ENCODE measurements at regions not wholly inside any gene's neighbourhood (a gene's known extent, or its start where the extent isn't known, plus 50 kb on each side); places are given as distances from the start of the nearest gene placed in this dataset.

DNA sequence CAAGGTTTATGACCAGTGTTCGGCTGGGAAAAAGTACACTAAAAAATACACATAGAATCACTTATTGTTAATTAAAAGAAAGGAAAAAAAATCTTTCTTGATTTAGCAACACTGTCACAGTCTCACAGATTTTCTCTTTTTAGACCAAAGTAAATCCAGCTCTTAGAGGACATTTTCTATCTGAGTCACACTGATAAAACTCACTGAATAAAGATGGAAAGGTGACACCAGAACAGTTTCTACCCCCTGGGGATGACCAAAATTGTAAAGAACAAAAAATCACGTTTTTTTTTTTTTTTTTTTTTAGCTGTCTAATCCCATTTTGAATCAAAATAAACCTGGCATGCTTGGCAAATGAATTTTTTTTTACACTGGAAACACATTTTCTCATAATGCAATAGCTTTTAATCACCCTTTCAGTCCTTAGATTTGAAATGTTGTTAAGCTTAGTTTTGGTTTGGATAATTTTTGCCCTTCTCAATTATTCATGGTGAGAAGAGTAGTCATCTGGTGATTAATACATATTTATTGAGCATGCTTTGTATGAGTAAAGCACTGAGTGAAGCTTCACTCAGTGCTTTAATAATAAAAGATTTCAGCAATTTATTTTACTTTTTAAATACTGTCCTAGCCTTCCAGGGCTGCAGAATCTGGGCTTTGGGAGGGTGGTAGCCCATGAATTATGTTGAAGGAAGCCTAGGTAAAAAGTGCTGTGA lies 886.3 kb downstream of the SLC4A3 start:
- Histone ChIP-seq H3K27me3 (ENCODE audit: insufficient read depth, low read length) (no peaks in the 10 kb centered on the region), H3K4me1 (ENCODE audit: insufficient read depth, low read length) (peaks cover 31% of the 10 kb centered on the region), H4K20me1 (ENCODE audit: insufficient read depth, low read length) (no peaks in the 10 kb centered on the region), H3K79me2 (ENCODE audit: insufficient read depth, low read length) (no peaks in the 10 kb centered on the region), H3K9me3 (ENCODE audit: insufficient read depth, low read depth, low read length) (no peaks in the 10 kb centered on the region), H2AFZ (ENCODE audit: low read depth, low read length) (no peak overlapping the region), H3K9ac (ENCODE audit: low read length) (no peak overlapping the region), H3K4me2 (ENCODE audit: low read length) (peak overlapping the region; percentile 8), H3K27ac (ENCODE audit: low read depth, low read length) (peak overlapping the region; percentile 64), H3K4me3 (ENCODE audit: insufficient read depth, low read depth, low read length) (no peak overlapping the region), H3K36me3 (ENCODE audit: insufficient read depth, low read length) (no peaks in the 10 kb centered on the region)
- DNase-seq (ENCODE audit: low read depth): peak; percentile 23
- Mint-ChIP-seq H3K9me3 (ENCODE audit: unreplicated experiment) (no peaks in the 10 kb centered on the region), H3K4me1 (ENCODE audit: low read depth, unreplicated experiment) (peaks cover 28% of the 10 kb centered on the region), H3K36me3 (ENCODE audit: low read depth, unreplicated experiment) (no peaks in the 10 kb centered on the region), H3K4me3 (ENCODE audit: unreplicated experiment) (no peak overlapping the region), H3K27me3 (ENCODE audit: low read depth, unreplicated experiment) (no peaks in the 10 kb centered on the region), H3K27ac (ENCODE audit: unreplicated experiment) (peak overlapping the region; percentile 59)
- no peak for FAIRE-seq
- TF ChIP-seq, protein P1, sequence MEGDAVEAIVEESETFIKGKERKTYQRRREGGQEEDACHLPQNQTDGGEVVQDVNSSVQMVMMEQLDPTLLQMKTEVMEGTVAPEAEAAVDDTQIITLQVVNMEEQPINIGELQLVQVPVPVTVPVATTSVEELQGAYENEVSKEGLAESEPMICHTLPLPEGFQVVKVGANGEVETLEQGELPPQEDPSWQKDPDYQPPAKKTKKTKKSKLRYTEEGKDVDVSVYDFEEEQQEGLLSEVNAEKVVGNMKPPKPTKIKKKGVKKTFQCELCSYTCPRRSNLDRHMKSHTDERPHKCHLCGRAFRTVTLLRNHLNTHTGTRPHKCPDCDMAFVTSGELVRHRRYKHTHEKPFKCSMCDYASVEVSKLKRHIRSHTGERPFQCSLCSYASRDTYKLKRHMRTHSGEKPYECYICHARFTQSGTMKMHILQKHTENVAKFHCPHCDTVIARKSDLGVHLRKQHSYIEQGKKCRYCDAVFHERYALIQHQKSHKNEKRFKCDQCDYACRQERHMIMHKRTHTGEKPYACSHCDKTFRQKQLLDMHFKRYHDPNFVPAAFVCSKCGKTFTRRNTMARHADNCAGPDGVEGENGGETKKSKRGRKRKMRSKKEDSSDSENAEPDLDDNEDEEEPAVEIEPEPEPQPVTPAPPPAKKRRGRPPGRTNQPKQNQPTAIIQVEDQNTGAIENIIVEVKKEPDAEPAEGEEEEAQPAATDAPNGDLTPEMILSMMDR (IDR thresholded peaks at IDR 0.05; ENCODE audit: insufficient read depth, low read depth, low read length): no peak
- TF ChIP-seq EZH2 (IDR thresholded peaks at IDR 0.05; ENCODE audit: insufficient read depth, low read length): no peak

DNA sequence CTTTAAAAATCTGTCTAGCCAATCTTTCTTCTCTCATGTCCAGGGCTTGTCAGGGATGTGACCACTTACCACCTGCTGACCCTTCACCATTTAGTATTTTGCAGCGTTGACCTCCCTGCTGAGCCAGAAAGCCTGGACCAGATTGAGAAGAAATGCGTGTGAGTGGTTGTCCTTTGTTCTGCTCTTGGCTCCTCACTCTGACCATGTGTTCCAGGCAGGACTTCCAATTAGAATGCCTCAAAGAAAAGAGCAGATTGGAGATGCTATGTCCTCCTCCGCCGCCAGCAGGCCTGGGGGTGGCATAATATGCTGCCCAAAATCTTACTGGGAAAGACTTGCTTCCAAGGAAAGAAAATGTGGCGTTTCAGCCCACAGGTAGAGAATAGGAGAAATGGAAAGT lies 894.1 kb downstream of the SLC4A3 start:
- no peak overlapping the region for H3K27ac Mint-ChIP-seq (ENCODE audit: unreplicated experiment)
- no peak for DNase-seq (ENCODE audit: low read depth)

More for the DNA sequence above, 894.1 kb downstream of the SLC4A3 start:
- Histone ChIP-seq H3K27me3 (ENCODE audit: insufficient read depth, low read length) (no peaks in the 10 kb centered on the region), H3K27ac (ENCODE audit: low read depth, low read length) (no peak overlapping the region), H2AFZ (ENCODE audit: low read depth, low read length) (no peak overlapping the region), H3K79me2 (ENCODE audit: insufficient read depth, low read length) (no peaks in the 10 kb centered on the region), H3K4me2 (ENCODE audit: low read length) (no peak overlapping the region), H3K4me1 (ENCODE audit: insufficient read depth, low read length) (no peaks in the 10 kb centered on the region), H4K20me1 (ENCODE audit: insufficient read depth, low read length) (no peaks in the 10 kb centered on the region), H3K4me3 (ENCODE audit: insufficient read depth, low read depth, low read length) (no peak overlapping the region), H3K9me3 (ENCODE audit: insufficient read depth, low read depth, low read length) (no peaks in the 10 kb centered on the region), H3K36me3 (ENCODE audit: insufficient read depth, low read length) (no peaks in the 10 kb centered on the region), H3K9ac (ENCODE audit: low read length) (no peak overlapping the region)
- Mint-ChIP-seq H3K36me3 (ENCODE audit: low read depth, unreplicated experiment) (no peaks in the 10 kb centered on the region), H3K4me1 (ENCODE audit: low read depth, unreplicated experiment) (no peaks in the 10 kb centered on the region), H3K9me3 (ENCODE audit: unreplicated experiment) (peaks cover 3% of the 10 kb centered on the region), H3K4me3 (ENCODE audit: unreplicated experiment) (no peak overlapping the region), H3K27me3 (ENCODE audit: low read depth, unreplicated experiment) (no peaks in the 10 kb centered on the region)
- FAIRE-seq: no peak
- TF ChIP-seq, protein P1 (IDR thresholded peaks at IDR 0.05; ENCODE audit: insufficient read depth, low read depth, low read length): no peak
- no peak for TF ChIP-seq EZH2 (IDR thresholded peaks at IDR 0.05; ENCODE audit: insufficient read depth, low read length)
